Heart left ventricle (tissue), 13 donors: ENCODE measurements at regions not wholly inside any gene's neighbourhood (a gene's known extent, or its start where the extent isn't known, plus 50 kb on each side); places are given as distances from the start of the nearest gene placed in this dataset.

Source experiments
- POLR2A ChIP-seq, 2 donors: fragments of 450-650 bp; IDR thresholded peaks; one replicate each; pipeline ENCODE4 v1.6.1; 2017; ENCODE audit warnings: antibody characterized with exemption in 2 of 2, mild to moderate bottlenecking in 2 of 2, moderate library complexity in 2 of 2
- TF ChIP-seq, protein P1 (sequence below), 12 donors: fragments of 200-600 bp; sonication (generic) in 4 of 12; IDR thresholded peaks; one replicate each; pipeline versions ENCODE4 v1.5.0 to v1.8.0; 2018 to 2022; ENCODE audit warnings: antibody characterized with exemption in 12 of 12, mild to moderate bottlenecking in 5 of 12
- donor health status: ischemic (EF 13 %, LVEDD 7.1; RV severe dilation, severe dysfunction).
- donor health status: DM: no; HTN: yes; CAD: no.
- donor health status: DM: no; HTN: no; CAD: no.
- donor health status: ischemic (EF 25% LVEDD 6.9; RV normal size, moderate dysfunction).
- donor health status: ischemic (EF 25% LVEDD 5.7; RV mildly dilated, moderate dysfunction).
- donor health status: ischemic (EF 35%, LVEDD 5.7; RV mildly dilated, moderate dysfunction).
- donor health status: nonischemic (EF 11% LVEDD 7.7; RV severe dilation, severe dysfunction).
- donor health status: DM: yes; HTN: yes; CAD: no.
- donor health status: PGD.
- donor health status: ischemic (EF 29% LVEDD 5.4; RV normal size, mild dysfunction).
- donor health status: nonischemic (EF 23%, LVEDD 6.1; RV moderate dilation, normal function).

DNA sequence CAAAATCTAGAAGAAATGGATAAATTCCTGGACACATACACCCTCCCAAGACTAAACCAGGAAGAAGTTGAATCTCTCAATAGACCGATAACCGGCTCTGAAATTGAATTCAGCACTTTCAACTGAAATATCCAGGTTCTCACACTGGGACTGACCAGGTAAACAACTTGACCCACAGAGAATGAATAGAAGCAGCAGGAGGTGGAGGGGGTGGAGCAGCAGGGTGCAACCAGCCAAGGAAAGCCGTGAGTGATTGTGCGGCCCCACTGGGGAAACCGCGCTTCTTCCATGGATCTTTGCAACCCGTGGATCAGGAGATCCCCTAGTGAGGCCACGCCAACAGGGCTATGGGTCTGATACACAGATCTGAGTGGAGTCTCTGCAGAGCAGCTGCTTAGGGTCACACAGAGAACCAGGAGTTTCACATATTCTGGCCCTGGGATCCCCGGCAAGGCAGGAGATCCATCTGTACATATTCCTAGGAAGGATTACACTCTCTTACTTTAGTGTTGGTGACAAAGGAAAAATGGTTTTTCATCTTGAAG lies 181.5 kb downstream of the SLCO4C1 start:
- TF ChIP-seq, protein P1, sequence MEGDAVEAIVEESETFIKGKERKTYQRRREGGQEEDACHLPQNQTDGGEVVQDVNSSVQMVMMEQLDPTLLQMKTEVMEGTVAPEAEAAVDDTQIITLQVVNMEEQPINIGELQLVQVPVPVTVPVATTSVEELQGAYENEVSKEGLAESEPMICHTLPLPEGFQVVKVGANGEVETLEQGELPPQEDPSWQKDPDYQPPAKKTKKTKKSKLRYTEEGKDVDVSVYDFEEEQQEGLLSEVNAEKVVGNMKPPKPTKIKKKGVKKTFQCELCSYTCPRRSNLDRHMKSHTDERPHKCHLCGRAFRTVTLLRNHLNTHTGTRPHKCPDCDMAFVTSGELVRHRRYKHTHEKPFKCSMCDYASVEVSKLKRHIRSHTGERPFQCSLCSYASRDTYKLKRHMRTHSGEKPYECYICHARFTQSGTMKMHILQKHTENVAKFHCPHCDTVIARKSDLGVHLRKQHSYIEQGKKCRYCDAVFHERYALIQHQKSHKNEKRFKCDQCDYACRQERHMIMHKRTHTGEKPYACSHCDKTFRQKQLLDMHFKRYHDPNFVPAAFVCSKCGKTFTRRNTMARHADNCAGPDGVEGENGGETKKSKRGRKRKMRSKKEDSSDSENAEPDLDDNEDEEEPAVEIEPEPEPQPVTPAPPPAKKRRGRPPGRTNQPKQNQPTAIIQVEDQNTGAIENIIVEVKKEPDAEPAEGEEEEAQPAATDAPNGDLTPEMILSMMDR (IDR thresholded peaks at IDR 0.05): no peak
- no peak for TF ChIP-seq POLR2A (IDR thresholded peaks at IDR 0.05)
